HEK293 (cell line): ENCODE measurements at regions not wholly inside any gene's neighbourhood (a gene's known extent, or its start where the extent isn't known, plus 50 kb on each side); places are given as distances from the start of the nearest gene placed in this dataset.

Experiments
- GLI4 ChIP-seq: fragments of 450-650 bp; formaldehyde crosslinking; IDR thresholded peaks from 2 replicates; pipeline ENCODE4 v1.5.1; 2016; ENCODE audit warnings: missing biosample characterization, missing genetic modification characterization
- KLF8 ChIP-seq: fragments of 450-650 bp; formaldehyde crosslinking; IDR thresholded peaks from 2 replicates; pipeline ENCODE4 v1.5.1; 2016; ENCODE audit warnings: missing biosample characterization, missing genetic modification characterization
- TCF7L2 ChIP-seq: IDR thresholded peaks from 2 replicates; pipeline ENCODE4 v1.6.1; 2011; ENCODE audit warnings: low read depth, mild to moderate bottlenecking, inconsistent platforms, low read length, moderate library complexity, borderline replicate concordance
- ZBTB17 ChIP-seq: fragments of 450-650 bp; formaldehyde crosslinking; IDR thresholded peaks from 2 replicates; pipeline ENCODE4 v1.5.1; 2016; ENCODE audit warnings: missing biosample characterization, missing genetic modification characterization
- ZNF341 ChIP-seq: fragments of 450-650 bp; formaldehyde crosslinking; IDR thresholded peaks from 2 replicates; pipeline ENCODE4; 2016; ENCODE audit warnings: low read depth, missing biosample characterization, missing genetic modification characterization
- ZNF416 ChIP-seq: fragments of 450-650 bp; formaldehyde crosslinking; IDR thresholded peaks from 2 replicates; pipeline ENCODE4 v1.5.1; 2016; ENCODE audit warnings: missing biosample characterization, missing genetic modification characterization
- ZNF571 ChIP-seq: fragments of 450-650 bp; formaldehyde crosslinking; IDR thresholded peaks from 2 replicates; pipeline ENCODE4 v1.5.0; 2017; ENCODE audit warnings: missing biosample characterization, missing genetic modification characterization
- TF ChIP-seq, protein P1 (sequence below): fragments of 450-650 bp; formaldehyde crosslinking; IDR thresholded peaks from 2 replicates; pipeline ENCODE4 v1.5.1; 2016; ENCODE audit warnings: missing biosample characterization, missing genetic modification characterization
- TF ChIP-seq, protein P2 (sequence below): fragments of 450-650 bp; formaldehyde crosslinking; IDR thresholded peaks from 2 replicates; pipeline ENCODE4 v1.5.1; 2017; ENCODE audit warnings: missing biosample characterization, missing genetic modification characterization

DNA sequence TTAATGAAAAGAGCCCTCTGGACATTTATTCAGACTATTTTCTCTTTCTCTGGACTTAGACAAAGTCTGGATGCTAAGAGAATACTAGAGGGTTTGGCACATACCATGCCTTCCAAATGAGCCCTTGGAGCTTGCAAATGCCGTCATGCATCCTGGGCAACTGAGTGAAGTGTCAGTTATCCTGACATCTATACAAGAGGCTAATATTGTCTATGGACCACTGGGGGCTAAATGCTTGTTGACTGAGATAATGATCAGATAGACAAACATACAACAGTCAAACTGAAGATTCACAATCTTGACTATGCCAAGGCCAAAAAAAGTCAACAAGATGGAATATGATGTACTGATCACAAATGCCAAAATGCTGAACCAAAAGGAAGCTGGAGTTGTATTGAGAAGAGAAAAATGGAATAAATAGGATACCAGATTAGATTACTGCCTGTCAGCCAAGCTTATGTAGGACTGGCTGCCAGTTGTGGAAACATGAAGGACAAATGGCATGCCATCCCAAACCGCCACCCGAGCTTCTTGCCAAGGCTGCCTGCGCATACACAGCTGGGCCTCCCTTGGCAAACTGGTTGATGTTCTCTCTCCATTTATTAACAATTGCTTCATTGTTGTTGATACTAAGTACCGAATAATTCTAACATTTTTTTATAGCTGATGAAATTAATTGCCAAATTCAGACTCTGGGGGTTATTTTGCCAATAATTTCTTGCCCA is 240.1 kb upstream of the GRAMD2B start:
- TF ChIP-seq ZBTB17 (tag by site-specific recombination) (no peak), ZNF341 (tag by site-specific recombination) (no peak), GLI4 (tag by site-specific recombination) (no peak), KLF8 (tag by site-specific recombination) (no peak), TCF7L2 (no peak), ZNF416 (no peak), ZNF571 (no peak)
- TF ChIP-seq, protein P1, sequence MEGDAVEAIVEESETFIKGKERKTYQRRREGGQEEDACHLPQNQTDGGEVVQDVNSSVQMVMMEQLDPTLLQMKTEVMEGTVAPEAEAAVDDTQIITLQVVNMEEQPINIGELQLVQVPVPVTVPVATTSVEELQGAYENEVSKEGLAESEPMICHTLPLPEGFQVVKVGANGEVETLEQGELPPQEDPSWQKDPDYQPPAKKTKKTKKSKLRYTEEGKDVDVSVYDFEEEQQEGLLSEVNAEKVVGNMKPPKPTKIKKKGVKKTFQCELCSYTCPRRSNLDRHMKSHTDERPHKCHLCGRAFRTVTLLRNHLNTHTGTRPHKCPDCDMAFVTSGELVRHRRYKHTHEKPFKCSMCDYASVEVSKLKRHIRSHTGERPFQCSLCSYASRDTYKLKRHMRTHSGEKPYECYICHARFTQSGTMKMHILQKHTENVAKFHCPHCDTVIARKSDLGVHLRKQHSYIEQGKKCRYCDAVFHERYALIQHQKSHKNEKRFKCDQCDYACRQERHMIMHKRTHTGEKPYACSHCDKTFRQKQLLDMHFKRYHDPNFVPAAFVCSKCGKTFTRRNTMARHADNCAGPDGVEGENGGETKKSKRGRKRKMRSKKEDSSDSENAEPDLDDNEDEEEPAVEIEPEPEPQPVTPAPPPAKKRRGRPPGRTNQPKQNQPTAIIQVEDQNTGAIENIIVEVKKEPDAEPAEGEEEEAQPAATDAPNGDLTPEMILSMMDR: no peak
- TF ChIP-seq, protein P2, sequence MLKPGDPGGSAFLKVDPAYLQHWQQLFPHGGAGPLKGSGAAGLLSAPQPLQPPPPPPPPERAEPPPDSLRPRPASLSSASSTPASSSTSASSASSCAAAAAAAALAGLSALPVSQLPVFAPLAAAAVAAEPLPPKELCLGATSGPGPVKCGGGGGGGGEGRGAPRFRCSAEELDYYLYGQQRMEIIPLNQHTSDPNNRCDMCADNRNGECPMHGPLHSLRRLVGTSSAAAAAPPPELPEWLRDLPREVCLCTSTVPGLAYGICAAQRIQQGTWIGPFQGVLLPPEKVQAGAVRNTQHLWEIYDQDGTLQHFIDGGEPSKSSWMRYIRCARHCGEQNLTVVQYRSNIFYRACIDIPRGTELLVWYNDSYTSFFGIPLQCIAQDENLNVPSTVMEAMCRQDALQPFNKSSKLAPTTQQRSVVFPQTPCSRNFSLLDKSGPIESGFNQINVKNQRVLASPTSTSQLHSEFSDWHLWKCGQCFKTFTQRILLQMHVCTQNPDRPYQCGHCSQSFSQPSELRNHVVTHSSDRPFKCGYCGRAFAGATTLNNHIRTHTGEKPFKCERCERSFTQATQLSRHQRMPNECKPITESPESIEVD (tag by site-specific recombination): no peak
